DMS79 (cell line): ENCODE measurements at regions not wholly inside any gene's neighbourhood (a gene's known extent, or its start where the extent isn't known, plus 50 kb on each side); places are given as distances from the start of the nearest gene placed in this dataset.
"Not testable (repeated sequence)": the region's sequence is repeated elsewhere in the genome, so short reads cannot be mapped to it uniquely, and the experiment has no call there.

Experiments
- DNase-seq: peaks from one replicate; lab custom pipeline; 2025; lab: John Stamatoyannopoulos, UW

DNA sequence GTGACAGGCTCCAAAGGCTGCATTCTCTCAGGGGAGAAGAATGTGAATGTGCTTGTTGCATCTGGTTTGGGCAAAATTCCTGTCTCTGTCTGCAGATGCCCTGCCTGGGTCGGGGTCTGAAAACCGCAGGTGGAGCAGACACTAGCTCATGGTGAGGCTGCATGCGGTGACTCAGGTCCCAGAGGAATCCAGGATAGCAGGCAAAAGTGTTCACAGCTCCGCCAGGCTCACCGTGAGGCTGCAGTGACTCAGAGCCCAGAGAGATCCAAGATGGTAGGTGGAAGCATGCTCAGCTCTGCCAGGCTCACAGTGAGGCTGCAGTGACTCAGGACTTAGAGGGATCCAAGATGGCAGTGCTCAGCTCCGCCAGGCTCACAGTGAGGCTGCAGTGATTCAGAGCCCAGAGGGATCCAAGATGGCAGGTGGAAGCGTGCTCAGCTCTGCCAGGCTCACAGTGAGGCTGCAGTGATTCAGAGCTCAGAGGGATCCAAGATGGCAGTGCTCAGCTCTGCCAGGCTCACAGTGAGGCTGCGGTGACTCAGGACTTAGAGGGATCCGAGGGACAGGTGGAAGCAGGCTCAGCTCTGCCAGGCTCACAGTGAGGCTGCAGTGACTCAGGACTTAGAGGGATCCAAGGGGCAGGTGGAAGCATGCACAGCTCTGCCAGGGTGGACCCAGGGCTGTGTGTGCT lies 200.5 kb downstream of the ACKR3 start:
- no peak for DNase-seq

GRCh38 chr2:236772220-236772837 lies 202.7 kb downstream of the ACKR3 start:
- no peak for DNase-seq

- DNase-seq: no peak
Measured at GRCh38 chr2:236773206-236773605, 203.6 kb downstream of the ACKR3 start.

- DNase-seq: peak; percentile 24
Measured at GRCh38 chr2:236774171-236774570, 204.5 kb downstream of the ACKR3 start.

DNA sequence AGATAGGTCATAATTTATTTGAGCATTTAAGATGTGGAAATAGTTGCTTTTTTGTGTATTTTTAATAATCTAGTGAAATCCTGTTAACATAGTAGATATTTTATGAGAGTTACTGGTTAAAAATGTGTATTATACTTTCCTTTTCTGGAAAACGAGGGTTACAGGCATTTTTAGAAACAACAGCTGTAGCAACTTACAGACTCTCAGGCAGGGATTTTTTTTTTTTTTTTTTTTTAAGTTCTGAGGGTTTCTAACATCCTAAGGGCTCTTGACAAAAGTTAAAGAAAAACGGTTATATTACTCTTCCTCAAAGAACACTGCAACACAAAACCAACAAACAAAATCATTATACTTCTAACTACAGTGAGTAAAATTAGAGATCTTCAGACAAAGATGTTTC lies 205.9 kb downstream of the ACKR3 start:
- DNase-seq: no peak

DNA sequence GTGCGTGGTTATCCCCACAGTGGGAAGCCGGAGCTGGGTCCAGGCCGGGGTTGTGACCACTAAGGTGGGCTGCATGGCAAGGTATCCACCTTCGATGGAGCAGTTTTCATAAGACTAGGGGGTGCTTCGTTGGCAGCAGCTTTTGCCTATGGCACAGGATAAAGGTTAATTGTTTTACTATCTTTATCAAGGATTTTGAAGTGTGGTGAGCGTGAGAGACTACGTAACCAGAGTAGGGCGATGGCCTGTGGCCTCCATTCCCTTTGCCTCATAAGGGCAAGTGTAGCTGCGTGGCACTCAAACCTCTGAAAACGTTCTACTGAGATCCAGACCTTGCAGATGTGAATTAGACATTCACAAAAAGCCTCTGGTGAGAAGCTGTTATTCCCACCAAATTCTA lies 206.6 kb downstream of the ACKR3 start:
- DNase-seq: no peak

- DNase-seq: no peak
Measured at GRCh38 chr2:236776695-236777251, 207.1 kb downstream of the ACKR3 start.

GRCh38 chr2:236777408-236777807 lies 207.8 kb downstream of the ACKR3 start:
- DNase-seq: peak; percentile 20

DNA sequence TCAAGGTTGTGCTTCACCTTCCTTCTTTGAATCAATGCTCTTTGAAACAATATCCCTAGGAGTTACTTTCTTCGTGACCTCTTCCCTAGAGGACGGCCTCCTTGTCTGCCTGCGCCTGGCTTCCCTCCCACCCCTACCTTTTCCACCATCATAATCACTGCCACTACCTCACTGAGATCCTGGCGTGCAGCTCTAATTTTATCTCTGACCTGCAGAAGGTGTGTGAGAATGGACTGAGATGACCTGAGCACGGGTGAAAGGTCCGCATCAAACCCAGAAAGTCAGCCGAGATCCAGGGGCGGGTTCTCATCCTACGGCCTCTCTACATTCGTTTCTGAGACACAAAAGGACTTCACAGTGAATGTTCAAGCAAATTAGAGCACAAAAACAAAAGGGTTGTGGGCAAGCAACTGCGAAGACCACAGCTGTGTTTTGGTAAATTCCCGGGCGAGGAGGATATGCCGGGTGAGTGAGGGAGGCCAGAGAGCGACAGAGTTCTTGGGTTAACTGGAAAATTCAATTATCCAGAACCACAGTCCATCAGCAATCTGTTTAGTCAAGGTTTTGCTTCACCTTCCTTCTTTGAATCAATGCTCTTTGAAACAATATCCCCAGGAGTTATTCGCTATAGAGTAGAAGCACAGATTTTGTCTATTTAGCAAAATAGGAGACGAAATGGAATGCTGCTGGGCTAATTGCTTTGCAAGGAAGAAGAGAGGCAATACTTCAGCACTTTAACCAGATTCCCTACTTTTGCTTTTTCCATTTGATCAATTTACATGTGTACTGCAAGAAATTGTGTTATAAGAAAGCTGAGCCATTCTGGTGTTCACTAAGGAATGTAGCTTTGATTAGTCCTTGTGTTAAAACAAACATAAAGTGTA lies 212.6 kb downstream of the ACKR3 start:
- DNase-seq: no peak

DNA sequence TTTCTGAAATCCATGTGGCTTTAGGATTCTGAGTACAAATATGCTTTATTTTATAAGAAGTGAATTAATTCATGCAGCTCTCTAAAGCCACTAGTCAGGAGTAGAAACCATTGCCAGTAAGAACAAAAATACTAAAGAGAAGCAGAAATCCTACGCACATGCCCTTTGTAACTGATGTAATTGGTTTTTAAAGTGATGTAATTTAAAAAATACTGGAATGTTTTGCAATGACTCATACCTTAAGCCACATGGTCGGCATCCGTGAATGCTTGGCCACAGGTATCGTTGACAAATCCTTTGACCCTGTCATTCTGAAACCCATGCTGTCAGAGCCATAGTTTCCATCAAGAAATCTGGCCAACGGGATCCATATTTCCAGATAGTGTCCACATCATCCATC lies 213.3 kb downstream of the ACKR3 start:
- no peak for DNase-seq

- DNase-seq: no peak
Measured at GRCh38 chr2:236783417-236784020, 213.9 kb downstream of the ACKR3 start.

DNA sequence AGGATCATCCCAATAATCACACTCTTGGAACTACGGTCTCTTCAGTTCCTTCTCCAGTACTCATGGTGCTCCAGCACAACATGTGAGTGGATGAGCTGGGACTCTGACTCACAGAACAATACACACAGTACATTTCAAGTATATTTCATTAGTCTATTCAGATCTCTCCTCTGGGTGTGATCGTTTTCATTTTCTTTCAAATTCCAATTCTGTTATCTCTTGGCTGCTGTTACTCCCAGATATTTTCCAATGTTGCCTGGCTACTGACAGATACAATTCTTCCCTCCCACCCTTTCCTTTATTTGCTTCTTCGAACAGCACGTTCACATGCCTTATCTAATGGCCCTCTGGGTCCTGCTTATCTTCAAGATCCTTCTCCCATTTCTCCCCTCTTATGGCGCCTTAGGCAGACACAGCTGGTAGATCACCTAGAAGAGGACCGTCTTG lies 216.0 kb downstream of the ACKR3 start:
- no peak for DNase-seq

DNA sequence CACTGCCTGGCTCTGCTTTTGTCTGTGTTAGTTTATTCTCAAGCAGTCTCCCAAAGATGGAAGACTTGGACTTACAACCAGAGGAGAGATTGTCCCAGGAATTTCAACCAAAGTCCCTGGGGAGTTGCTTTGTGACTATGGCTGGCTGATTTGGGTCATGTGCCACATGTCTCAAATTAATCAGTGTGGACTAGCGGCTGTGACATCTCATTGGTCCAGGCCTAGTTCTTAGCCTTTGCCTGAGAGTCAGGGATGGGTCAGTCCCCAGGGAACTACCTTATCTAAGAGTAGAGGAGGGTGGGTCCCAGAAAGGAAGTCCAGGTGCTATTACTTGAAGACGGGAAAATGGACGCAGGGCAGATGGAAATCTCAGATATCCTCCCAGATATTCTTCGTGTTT lies 217.1 kb downstream of the ACKR3 start:
- no peak for DNase-seq

GRCh38 chr2:236787376-236787775 lies 217.8 kb downstream of the ACKR3 start:
- DNase-seq: not testable (repeated sequence)

- DNase-seq: no peak
Measured at GRCh38 chr2:236787885-236788284, 218.3 kb downstream of the ACKR3 start.

- no peak for DNase-seq
Measured at GRCh38 chr2:236790963-236791362, 221.3 kb downstream of the ACKR3 start.

DNA sequence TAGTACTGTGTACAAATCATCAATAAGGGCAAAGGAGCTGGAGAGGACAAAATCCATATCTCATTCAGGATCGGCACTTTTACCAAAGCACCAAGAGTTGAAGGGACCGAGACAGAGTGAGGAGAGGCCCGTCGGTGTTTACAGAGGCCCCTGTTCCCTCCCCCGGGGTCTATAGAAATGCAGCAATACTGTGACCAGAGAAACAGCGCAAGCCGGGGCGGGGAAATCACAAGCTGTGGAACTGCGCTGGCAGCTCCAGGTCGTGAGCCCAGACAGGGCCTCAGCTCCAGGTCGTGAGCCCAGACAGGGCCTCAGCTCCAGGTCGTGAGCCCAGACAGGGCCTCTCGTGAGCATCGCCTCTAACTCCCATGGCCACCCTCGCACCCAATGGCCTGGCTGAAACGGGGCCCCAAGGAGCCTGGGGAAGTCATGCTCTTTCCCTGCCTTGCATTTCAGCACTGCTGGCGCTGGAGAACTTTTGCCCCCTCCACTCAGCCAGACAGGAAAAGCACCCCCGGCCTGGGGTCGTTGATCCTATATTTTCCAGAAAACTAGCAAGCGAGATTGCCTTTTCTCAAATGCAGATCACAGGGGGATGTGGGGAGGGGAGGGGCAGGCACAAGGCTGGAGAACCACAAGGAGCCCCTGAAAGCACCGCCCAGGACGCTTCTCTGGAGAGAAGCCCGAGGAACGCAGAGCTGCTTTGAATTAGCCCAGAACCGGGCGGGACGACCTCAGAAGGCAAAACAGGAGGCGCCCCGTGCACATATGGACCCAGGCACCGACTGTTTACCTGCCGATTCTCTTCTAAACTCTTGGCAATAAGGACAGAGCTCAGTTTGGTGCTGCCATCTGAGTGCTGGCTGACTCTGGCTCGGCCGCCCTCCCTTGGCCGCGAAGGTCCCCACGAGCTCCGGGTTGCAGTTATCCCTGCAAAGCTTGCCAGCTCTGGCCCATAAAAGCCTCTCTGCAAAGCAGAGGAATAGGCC lies 223.7 kb downstream of the ACKR3 start:
- DNase-seq: no peak

DNA sequence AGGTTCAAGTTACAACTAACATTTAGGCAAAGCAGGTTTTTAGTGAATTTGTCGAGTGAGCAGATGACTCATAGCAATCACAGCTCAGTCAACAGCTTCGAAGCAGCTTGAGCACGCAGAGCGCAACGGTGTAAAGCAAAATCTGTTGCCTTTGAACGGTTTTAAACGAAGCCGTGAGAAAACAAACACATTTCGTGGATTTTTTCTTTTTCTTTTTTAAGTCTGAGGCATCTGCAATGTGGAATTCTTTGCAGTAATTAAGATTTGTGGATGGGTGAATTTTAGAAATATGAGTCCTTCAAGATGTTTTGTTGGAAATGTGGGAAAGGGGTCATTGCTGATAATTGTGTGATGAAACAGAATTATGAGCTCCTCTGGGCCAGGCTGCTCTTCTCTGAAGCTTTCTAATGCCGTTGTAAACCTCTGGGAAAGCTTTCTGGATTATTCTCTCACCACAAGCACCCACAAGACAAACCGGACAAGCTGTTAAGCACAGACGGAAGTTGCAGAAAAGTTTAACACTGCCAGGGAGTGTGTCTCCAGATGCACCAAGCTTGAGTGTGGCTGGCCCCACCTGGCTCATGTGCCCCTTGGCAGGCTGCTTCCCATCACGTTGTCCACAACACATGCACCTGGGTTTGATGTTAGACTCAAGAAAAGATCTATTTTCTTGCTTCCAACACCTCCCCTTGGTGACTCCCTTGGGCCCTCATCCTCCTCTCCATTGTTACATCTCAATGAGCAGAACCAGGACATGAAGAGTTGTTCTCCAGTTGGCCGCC lies 224.7 kb downstream of the ACKR3 start:
- no peak for DNase-seq

- DNase-seq: no peak
Measured at GRCh38 chr2:236795169-236795860, 225.7 kb downstream of the ACKR3 start.

DNA sequence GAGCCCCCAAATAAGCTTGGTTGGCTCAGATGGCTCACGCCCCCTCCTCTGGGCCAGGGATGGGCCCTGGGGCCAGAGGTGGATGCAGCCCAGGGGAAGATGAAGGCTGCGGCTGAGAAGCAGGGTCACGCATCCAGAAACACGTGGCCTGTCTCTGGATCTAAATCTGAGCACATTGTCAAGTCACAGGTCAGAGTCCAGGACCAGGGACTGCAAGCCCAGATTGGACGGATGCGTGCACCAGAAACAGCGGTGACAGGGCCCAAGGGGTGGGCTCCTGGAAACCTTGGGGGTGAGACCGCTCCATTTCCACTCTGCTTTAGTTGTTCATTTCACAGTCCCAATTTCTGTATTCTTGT lies 226.2 kb downstream of the ACKR3 start:
- DNase-seq: no peak
